ENCODE measurements at regions not wholly inside any gene's neighbourhood (a gene's known extent, or its start where the extent isn't known, plus 50 kb on each side); places are given as distances from the start of the nearest gene placed in this dataset.

- no peak for DNase-seq
Observed at GRCh38 chr1:53378061-53378460, 50.2 kb upstream of the LRP8 start.

GRCh38 chr1:53378932-53379661, 51.2 kb upstream of the LRP8 start:
- DNase-seq: no peak

- DNase-seq: no peak
Observed at GRCh38 chr1:53379662-53380002, 51.8 kb upstream of the LRP8 start.

- no peak for DNase-seq
Observed at GRCh38 chr1:53380296-53380695, 52.4 kb upstream of the LRP8 start.

- no peak for DNase-seq
Observed at GRCh38 chr1:53381790-53382401, 54.0 kb upstream of the LRP8 start.

- no peak for DNase-seq
Observed at GRCh38 chr1:53383136-53383870, 55.4 kb upstream of the LRP8 start.

GRCh38 chr1:53384796-53385195, 56.9 kb upstream of the LRP8 start:
- no peak for DNase-seq

GRCh38 chr1:53385276-53386225, 57.7 kb upstream of the LRP8 start:
- no peak for DNase-seq

- no peak for DNase-seq
Observed at GRCh38 chr1:53388963-53389362, 61.1 kb upstream of the LRP8 start.

GRCh38 chr1:53390261-53390660, 62.4 kb upstream of the LRP8 start:
- DNase-seq: no peak

- no peak for DNase-seq
Observed at GRCh38 chr1:53390736-53391135, 62.9 kb upstream of the LRP8 start.

- DNase-seq: no peak
Observed at GRCh38 chr1:53391296-53391695, 63.4 kb upstream of the LRP8 start.

GRCh38 chr1:53391982-53392381, 64.1 kb upstream of the LRP8 start:
- DNase-seq: no peak

GRCh38 chr1:53392460-53392859, 64.6 kb upstream of the LRP8 start:
- DNase-seq: no peak

GRCh38 chr1:53393325-53393792, 65.5 kb upstream of the LRP8 start:
- DNase-seq: peak; percentile 65

- DNase-seq: no peak
Observed at GRCh38 chr1:53394306-53394705, 64.9 kb upstream of the DMRTB1 start.

GRCh38 chr1:53395671-53396215, 63.5 kb upstream of the DMRTB1 start:
- DNase-seq: no peak

GRCh38 chr1:53396573-53397268, 62.5 kb upstream of the DMRTB1 start:
- no peak for DNase-seq

GRCh38 chr1:53398091-53398490, 61.1 kb upstream of the DMRTB1 start:
- DNase-seq: no peak

- no peak for DNase-seq
Observed at GRCh38 chr1:53398576-53399365, 60.4 kb upstream of the DMRTB1 start.

All from effector CD4-positive, alpha-beta T cell (primary cell).